ENCODE measurements at regions not wholly inside any gene's neighbourhood (a gene's known extent, or its start where the extent isn't known, plus 50 kb on each side); places are given as distances from the start of the nearest gene placed in this dataset.

GRCh38 chr12:66061557-66062289 is 68.8 kb downstream of the LLPH start:
- H3K14ac ChIP-seq (ENCODE audit: insufficient read length) = no peak overlapping the region
- FAIRE-seq (no peak), DNase-seq (ENCODE audit: low read depth in 1 of 2, low spot score in 2 of 2) (peak in 1 of 2 experiments; percentile 44)
- H4K8ac ChIP-seq (ENCODE audit: extremely low read depth, insufficient read depth, low read length) = no peak overlapping the region
- no peaks in the 10 kb centered on the region for H3K9me3 ChIP-seq (ENCODE audit: insufficient read depth in 2 of 2, low read depth in 1 of 2, low read length in 1 of 2)
- H3K36me3 ChIP-seq (ENCODE audit: control insufficient read depth in 2 of 4, insufficient read depth in 4 of 4, low read length in 3 of 4) = no peaks in the 10 kb centered on the region
- no peaks in the 10 kb centered on the region for H4K20me1 ChIP-seq (replicated peaks in 1 of 2; ENCODE audit: control insufficient read depth in 1 of 2, insufficient read depth in 2 of 2, low read length in 2 of 2)
- peak overlapping the region; percentile 71; the same call in 1 of the 2 replicates for H2AFZ ChIP-seq (ENCODE audit: low read length)
- no peak overlapping the region for H3K56ac ChIP-seq (replicated peaks; ENCODE audit: insufficient read length, low read depth, low read length)
- no peak overlapping the region for H2BK15ac ChIP-seq (ENCODE audit: low read length)
- no peak overlapping the region for H4K91ac ChIP-seq (replicated peaks; ENCODE audit: insufficient read length, low read length)
- no peak overlapping the region; the same call in 1 of the 2 replicates for H3K27ac ChIP-seq (ENCODE audit: low read depth, low read length)
- 20% methylated on average over 10 of the region's 10 CpGs; no CpG with 5 or more reads in 1 of the 2 experiments for WGBS, 2 experiments (ENCODE audit: extremely low coverage in 1 of 2, insufficient coverage in 1 of 2, insufficient read length in 1 of 2, insufficient replicate concordance in 2 of 2, low coverage in 1 of 2, low lambda C conversion rate in 2 of 2, missing lambda C conversion rate in 1 of 2)
- no peaks in the 10 kb centered on the region for H3K79me1 ChIP-seq (ENCODE audit: low read depth, low read length)
- H3K4me3 ChIP-seq (ENCODE audit: extremely low read depth in 1 of 4, insufficient read depth in 2 of 4, low read depth in 3 of 4, low read length in 4 of 4) = peak overlapping the region in 1 of 4 experiments; percentile 46; a peak in 3 of 8 replicates
- no peak overlapping the region for H3K9ac ChIP-seq (replicated peaks in 1 of 4; ENCODE audit: extremely low read depth in 1 of 4, low read depth in 3 of 4, low read length in 3 of 4)
- H2AK5ac ChIP-seq (ENCODE audit: low read depth, low read length) = no peak overlapping the region
- H3K4me1 ChIP-seq (replicated peaks in 1 of 4; ENCODE audit: control insufficient read depth in 3 of 4, insufficient read depth in 4 of 4, low read length in 3 of 4) = peaks cover 0 to 10% (median 2%) of the 10 kb centered on the region in 4 experiments; a peak in 2 of 7 replicates
- H2BK20ac ChIP-seq (ENCODE audit: low read length) = 0 out of 2 replicates have a peak overlapping the region, but pooled peaks have one; percentile 37
- H2BK12ac ChIP-seq (ENCODE audit: low read depth, low read length) = no peak overlapping the region
- no peaks in the 10 kb centered on the region for H3K23me2 ChIP-seq (ENCODE audit: low read depth, low read length)
- no peak overlapping the region; the same call in 1 of the 2 replicates for H3K18ac ChIP-seq (ENCODE audit: extremely low read depth, low read length)
- no peak overlapping the region for H2BK120ac ChIP-seq (replicated peaks; ENCODE audit: low read depth, low read length)
- peak overlapping the region; percentile 14 to 60 for H3K4me2 ChIP-seq (ENCODE audit: insufficient read depth in 1 of 2, low read depth in 2 of 2, low read length in 2 of 2)
- no peaks in the 10 kb centered on the region for H3K79me2 ChIP-seq (ENCODE audit: control insufficient read depth in 1 of 2, insufficient read depth in 2 of 2, low read length in 2 of 2)
- POLR2A ChIA-PET (ENCODE audit: partially characterized antibody) = interaction anchor here (1.3 to 1.6 kb wide), 2 partner anchors 26 to 28 kb away, joined by 3 to 5 read pairs; no protein-coding TSS in a partner anchor
- H3K23ac ChIP-seq (ENCODE audit: insufficient read length) = no peak overlapping the region
- CTCF ChIA-PET (ENCODE audit: partially characterized antibody) = interaction anchor here (0.7 to 2.3 kb wide), 4 partner anchors 41 to 1331 kb away, joined by 3 to 7 read pairs (median 4); no protein-coding TSS in a partner anchor
- no peak overlapping the region for H4K5ac ChIP-seq (ENCODE audit: insufficient read length, low read depth, low read length)
- H3K4ac ChIP-seq (replicated peaks; ENCODE audit: insufficient read length, low read depth, low read length) = no peak overlapping the region
- H3K27me3 ChIP-seq (replicated peaks in 1 of 4; ENCODE audit: control insufficient read depth in 3 of 4, extremely low read depth in 1 of 4, insufficient read depth in 3 of 4, low read length in 3 of 4) = no peaks in the 10 kb centered on the region
- no peak overlapping the region for H2BK5ac ChIP-seq (ENCODE audit: low read depth, low read length)
